ENCODE measurements at regions not wholly inside any gene's neighbourhood (a gene's known extent, or its start where the extent isn't known, plus 50 kb on each side); places are given as distances from the start of the nearest gene placed in this dataset.

- TF ChIP-seq, protein P1, sequence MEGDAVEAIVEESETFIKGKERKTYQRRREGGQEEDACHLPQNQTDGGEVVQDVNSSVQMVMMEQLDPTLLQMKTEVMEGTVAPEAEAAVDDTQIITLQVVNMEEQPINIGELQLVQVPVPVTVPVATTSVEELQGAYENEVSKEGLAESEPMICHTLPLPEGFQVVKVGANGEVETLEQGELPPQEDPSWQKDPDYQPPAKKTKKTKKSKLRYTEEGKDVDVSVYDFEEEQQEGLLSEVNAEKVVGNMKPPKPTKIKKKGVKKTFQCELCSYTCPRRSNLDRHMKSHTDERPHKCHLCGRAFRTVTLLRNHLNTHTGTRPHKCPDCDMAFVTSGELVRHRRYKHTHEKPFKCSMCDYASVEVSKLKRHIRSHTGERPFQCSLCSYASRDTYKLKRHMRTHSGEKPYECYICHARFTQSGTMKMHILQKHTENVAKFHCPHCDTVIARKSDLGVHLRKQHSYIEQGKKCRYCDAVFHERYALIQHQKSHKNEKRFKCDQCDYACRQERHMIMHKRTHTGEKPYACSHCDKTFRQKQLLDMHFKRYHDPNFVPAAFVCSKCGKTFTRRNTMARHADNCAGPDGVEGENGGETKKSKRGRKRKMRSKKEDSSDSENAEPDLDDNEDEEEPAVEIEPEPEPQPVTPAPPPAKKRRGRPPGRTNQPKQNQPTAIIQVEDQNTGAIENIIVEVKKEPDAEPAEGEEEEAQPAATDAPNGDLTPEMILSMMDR (IDR thresholded peaks at IDR 0.05), result no peak
- TF ChIP-seq POLR2AphosphoS5 (IDR thresholded peaks at IDR 0.05) (no peak), POLR2A (IDR thresholded peaks at IDR 0.05) (no peak), EP300 (IDR thresholded peaks at IDR 0.05) (no peak)
Measured at GRCh38 chr9:108780942-108781734, 74.6 kb downstream of the ACTL7B start.
